ENCODE measurements at regions not wholly inside any gene's neighbourhood (a gene's known extent, or its start where the extent isn't known, plus 50 kb on each side); places are given as distances from the start of the nearest gene placed in this dataset.
"Not testable (repeated sequence)": the region's sequence is repeated elsewhere in the genome, so short reads cannot be mapped to it uniquely, and the experiment has no call there.

- not testable (repeated sequence) for H3K4me3 ChIP-seq (ENCODE audit: low read depth, low read length); H3K36me3 ChIP-seq (ENCODE audit: control insufficient read depth, insufficient read depth, low read length); H3K27me3 ChIP-seq (ENCODE audit: control insufficient read depth, insufficient read depth, low read length); H3K9me3 ChIP-seq (ENCODE audit: control insufficient read depth, insufficient read depth, low read length); H3K4me1 ChIP-seq (ENCODE audit: control insufficient read depth, insufficient read depth, low read length); H3K9ac ChIP-seq (ENCODE audit: low read depth, low read length)
Measured at GRCh38 chr4:129853685-129854467, 757.9 kb downstream of the C4orf33 start.

GRCh38 chr4:129862461-129862860 is 766.5 kb downstream of the C4orf33 start:
- Histone ChIP-seq H3K4me1 (ENCODE audit: control insufficient read depth, insufficient read depth, low read length) (peaks cover 5% of the 10 kb centered on the region), H3K36me3 (ENCODE audit: control insufficient read depth, insufficient read depth, low read length) (no peaks in the 10 kb centered on the region)

GRCh38 chr4:129863206-129863605 is 767.3 kb downstream of the C4orf33 start:
- Histone ChIP-seq H3K9ac (ENCODE audit: low read depth, low read length) (no peak overlapping the region), H3K27me3 (ENCODE audit: control insufficient read depth, insufficient read depth, low read length) (no peaks in the 10 kb centered on the region), H3K4me3 (ENCODE audit: low read depth, low read length) (no peak overlapping the region), H3K4me1 (ENCODE audit: control insufficient read depth, insufficient read depth, low read length) (peaks cover 5% of the 10 kb centered on the region), H3K9me3 (ENCODE audit: control insufficient read depth, insufficient read depth, low read length) (no peaks in the 10 kb centered on the region), H3K36me3 (ENCODE audit: control insufficient read depth, insufficient read depth, low read length) (no peaks in the 10 kb centered on the region)

More at GRCh38 chr4:129862461-129862860, 766.5 kb downstream of the C4orf33 start:
- H3K9me3 ChIP-seq (ENCODE audit: control insufficient read depth, insufficient read depth, low read length), result no peaks in the 10 kb centered on the region
- H3K9ac ChIP-seq (ENCODE audit: low read depth, low read length), result no peak overlapping the region
- no peak overlapping the region for H3K4me3 ChIP-seq (ENCODE audit: low read depth, low read length)
- H3K27me3 ChIP-seq (ENCODE audit: control insufficient read depth, insufficient read depth, low read length), result no peaks in the 10 kb centered on the region

GRCh38 chr4:129883996-129884395 is 788.0 kb downstream of the C4orf33 start:
- H3K27me3 ChIP-seq (ENCODE audit: control insufficient read depth, insufficient read depth, low read length), result no peaks in the 10 kb centered on the region
- H3K36me3 ChIP-seq (ENCODE audit: control insufficient read depth, insufficient read depth, low read length), result no peaks in the 10 kb centered on the region
- H3K4me1 ChIP-seq (ENCODE audit: control insufficient read depth, insufficient read depth, low read length), result peaks cover 5% of the 10 kb centered on the region
- H3K9me3 ChIP-seq (ENCODE audit: control insufficient read depth, insufficient read depth, low read length), result no peaks in the 10 kb centered on the region
- no peak overlapping the region for H3K4me3 ChIP-seq (ENCODE audit: low read depth, low read length)
- no peak overlapping the region for H3K9ac ChIP-seq (ENCODE audit: low read depth, low read length)

GRCh38 chr4:129897111-129897510 is 801.2 kb downstream of the C4orf33 start:
- Histone ChIP-seq H3K9ac (ENCODE audit: low read depth, low read length) (no peak overlapping the region), H3K4me3 (ENCODE audit: low read depth, low read length) (no peak overlapping the region)

GRCh38 chr4:129899849-129900248 is 803.9 kb downstream of the C4orf33 start:
- peaks cover 5% of the 10 kb centered on the region for H3K9me3 ChIP-seq (ENCODE audit: control insufficient read depth, insufficient read depth, low read length)

More at GRCh38 chr4:129897111-129897510, 801.2 kb downstream of the C4orf33 start:
- no peaks in the 10 kb centered on the region for H3K36me3 ChIP-seq (ENCODE audit: control insufficient read depth, insufficient read depth, low read length)
- H3K9me3 ChIP-seq (ENCODE audit: control insufficient read depth, insufficient read depth, low read length), result peaks cover 5% of the 10 kb centered on the region
- H3K27me3 ChIP-seq (ENCODE audit: control insufficient read depth, insufficient read depth, low read length), result no peaks in the 10 kb centered on the region
- no peaks in the 10 kb centered on the region for H3K4me1 ChIP-seq (ENCODE audit: control insufficient read depth, insufficient read depth, low read length)

GRCh38 chr4:129900430-129900953 is 804.5 kb downstream of the C4orf33 start:
- H3K27me3 ChIP-seq (ENCODE audit: control insufficient read depth, insufficient read depth, low read length), result no peaks in the 10 kb centered on the region
- no peak overlapping the region for H3K4me3 ChIP-seq (ENCODE audit: low read depth, low read length)
- peaks cover 5% of the 10 kb centered on the region for H3K9me3 ChIP-seq (ENCODE audit: control insufficient read depth, insufficient read depth, low read length)
- no peaks in the 10 kb centered on the region for H3K4me1 ChIP-seq (ENCODE audit: control insufficient read depth, insufficient read depth, low read length)
- no peak overlapping the region for H3K9ac ChIP-seq (ENCODE audit: low read depth, low read length)
- H3K36me3 ChIP-seq (ENCODE audit: control insufficient read depth, insufficient read depth, low read length), result no peaks in the 10 kb centered on the region

More at GRCh38 chr4:129899849-129900248, 803.9 kb downstream of the C4orf33 start:
- H3K36me3 ChIP-seq (ENCODE audit: control insufficient read depth, insufficient read depth, low read length), result no peaks in the 10 kb centered on the region
- no peak overlapping the region for H3K4me3 ChIP-seq (ENCODE audit: low read depth, low read length)
- H3K9ac ChIP-seq (ENCODE audit: low read depth, low read length), result no peak overlapping the region
- H3K4me1 ChIP-seq (ENCODE audit: control insufficient read depth, insufficient read depth, low read length), result no peaks in the 10 kb centered on the region
- H3K27me3 ChIP-seq (ENCODE audit: control insufficient read depth, insufficient read depth, low read length), result no peaks in the 10 kb centered on the region

- Histone ChIP-seq H3K9me3 (ENCODE audit: control insufficient read depth, insufficient read depth, low read length) (peaks cover 5% of the 10 kb centered on the region), H3K9ac (ENCODE audit: low read depth, low read length) (no peak overlapping the region), H3K36me3 (ENCODE audit: control insufficient read depth, insufficient read depth, low read length) (no peaks in the 10 kb centered on the region), H3K27me3 (ENCODE audit: control insufficient read depth, insufficient read depth, low read length) (no peaks in the 10 kb centered on the region), H3K4me3 (ENCODE audit: low read depth, low read length) (no peak overlapping the region), H3K4me1 (ENCODE audit: control insufficient read depth, insufficient read depth, low read length) (no peaks in the 10 kb centered on the region)
Measured at GRCh38 chr4:129901205-129901604, 805.3 kb downstream of the C4orf33 start.

- H3K9ac ChIP-seq (ENCODE audit: low read depth, low read length), result no peak overlapping the region
- H3K4me1 ChIP-seq (ENCODE audit: control insufficient read depth, insufficient read depth, low read length), result no peaks in the 10 kb centered on the region
- H3K27me3 ChIP-seq (ENCODE audit: control insufficient read depth, insufficient read depth, low read length), result no peaks in the 10 kb centered on the region
- no peak overlapping the region for H3K4me3 ChIP-seq (ENCODE audit: low read depth, low read length)
- no peaks in the 10 kb centered on the region for H3K36me3 ChIP-seq (ENCODE audit: control insufficient read depth, insufficient read depth, low read length)
- peaks cover 5% of the 10 kb centered on the region for H3K9me3 ChIP-seq (ENCODE audit: control insufficient read depth, insufficient read depth, low read length)
Measured at GRCh38 chr4:129903861-129904260, 807.9 kb downstream of the C4orf33 start.

- Histone ChIP-seq H3K9me3 (ENCODE audit: control insufficient read depth, insufficient read depth, low read length) (peaks cover 5% of the 10 kb centered on the region), H3K27me3 (ENCODE audit: control insufficient read depth, insufficient read depth, low read length) (no peaks in the 10 kb centered on the region)
Measured at GRCh38 chr4:129905256-129905655, 809.3 kb downstream of the C4orf33 start.

GRCh38 chr4:129908117-129908516 is 812.2 kb downstream of the C4orf33 start:
- H3K9me3 ChIP-seq (ENCODE audit: control insufficient read depth, insufficient read depth, low read length), result no peaks in the 10 kb centered on the region
- no peaks in the 10 kb centered on the region for H3K36me3 ChIP-seq (ENCODE audit: control insufficient read depth, insufficient read depth, low read length)
- H3K4me1 ChIP-seq (ENCODE audit: control insufficient read depth, insufficient read depth, low read length), result no peaks in the 10 kb centered on the region
- no peak overlapping the region for H3K4me3 ChIP-seq (ENCODE audit: low read depth, low read length)
- H3K9ac ChIP-seq (ENCODE audit: low read depth, low read length), result no peak overlapping the region
- H3K27me3 ChIP-seq (ENCODE audit: control insufficient read depth, insufficient read depth, low read length), result no peaks in the 10 kb centered on the region

More at GRCh38 chr4:129905256-129905655, 809.3 kb downstream of the C4orf33 start:
- H3K9ac ChIP-seq (ENCODE audit: low read depth, low read length), result no peak overlapping the region
- no peaks in the 10 kb centered on the region for H3K4me1 ChIP-seq (ENCODE audit: control insufficient read depth, insufficient read depth, low read length)
- H3K4me3 ChIP-seq (ENCODE audit: low read depth, low read length), result no peak overlapping the region
- no peaks in the 10 kb centered on the region for H3K36me3 ChIP-seq (ENCODE audit: control insufficient read depth, insufficient read depth, low read length)

- Histone ChIP-seq H3K27me3 (ENCODE audit: control insufficient read depth, insufficient read depth, low read length) (no peaks in the 10 kb centered on the region), H3K9ac (ENCODE audit: low read depth, low read length) (no peak overlapping the region), H3K4me3 (ENCODE audit: low read depth, low read length) (no peak overlapping the region), H3K9me3 (ENCODE audit: control insufficient read depth, insufficient read depth, low read length) (no peaks in the 10 kb centered on the region), H3K4me1 (ENCODE audit: control insufficient read depth, insufficient read depth, low read length) (no peaks in the 10 kb centered on the region), H3K36me3 (ENCODE audit: control insufficient read depth, insufficient read depth, low read length) (no peaks in the 10 kb centered on the region)
Measured at GRCh38 chr4:129916991-129917390, 821.0 kb downstream of the C4orf33 start.

Measured in iPS-15b (cell line).